ENCODE measurements at regions not wholly inside any gene's neighbourhood (a gene's known extent, or its start where the extent isn't known, plus 50 kb on each side); places are given as distances from the start of the nearest gene placed in this dataset.

DNA sequence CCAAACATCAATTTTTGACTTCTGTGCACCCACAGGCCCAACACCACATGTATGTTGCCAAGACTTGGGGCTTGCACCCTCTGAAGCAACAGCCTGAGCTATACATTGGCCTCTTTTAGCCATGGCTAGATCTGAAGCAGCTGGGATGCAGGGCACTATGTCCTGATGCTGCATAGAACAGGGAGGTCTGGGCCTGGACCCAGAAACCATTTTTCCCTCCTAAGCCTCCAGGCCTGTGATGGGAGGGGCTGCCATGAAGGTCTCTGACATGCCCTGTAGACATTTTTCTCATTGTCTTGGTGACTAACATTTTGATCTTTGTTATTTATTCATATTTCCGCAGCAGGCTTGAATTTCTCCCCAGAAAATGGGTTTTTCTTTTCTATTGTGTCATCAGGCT is 330.0 kb downstream of the PYDC2 start:
- TF ChIP-seq POLR2A (IDR thresholded peaks at IDR 0.05; ENCODE audit: low read depth) (no peak), CTCF (IDR thresholded peaks at IDR 0.05) (no peak), POLR2AphosphoS5 (IDR thresholded peaks at IDR 0.05) (no peak)

Measured in esophagus muscularis mucosa (tissue), 3 donors.